ENCODE measurements at regions not wholly inside any gene's neighbourhood (a gene's known extent, or its start where the extent isn't known, plus 50 kb on each side); places are given as distances from the start of the nearest gene placed in this dataset.

GRCh38 chr3:110754212-110754916 lies 317.3 kb upstream of the NECTIN3 start:
- TF ChIP-seq HNF4A (conservative IDR thresholded peaks at IDR 0.05) (no peak), ATF3 (IDR thresholded peaks at IDR 0.05) (no peak), MAX (IDR thresholded peaks at IDR 0.05) (no peak), NR2F2 (IDR thresholded peaks at IDR 0.05) (no peak), REST (IDR thresholded peaks at IDR 0.05) (no peak), ZBTB33 (IDR thresholded peaks at IDR 0.05) (no peak), YY1 (IDR thresholded peaks at IDR 0.05) (no peak), FOXA1 (IDR thresholded peaks at IDR 0.05) (no peak), FOXA2 (IDR thresholded peaks at IDR 0.05) (no peak), JUND (IDR thresholded peaks at IDR 0.05) (no peak)
- H3K4me3 ChIP-seq (ENCODE audit: low read depth in 1 of 3, low read length in 3 of 3): no peak overlapping the region

GRCh38 chr3:110755345-110755744 lies 316.3 kb upstream of the NECTIN3 start:
- no peak overlapping the region for H3K27ac ChIP-seq (ENCODE audit: low read depth in 1 of 2, low read length in 2 of 2)
- no peak overlapping the region for H3K9ac ChIP-seq (ENCODE audit: low read depth in 1 of 2, low read length in 2 of 2)
- WGBS: 73% methylated on average over 7 of the region's 7 CpGs
- H3K4me1 ChIP-seq (ENCODE audit: control insufficient read depth in 4 of 4, insufficient read depth in 4 of 4, low read length in 3 of 4): no peaks in the 10 kb centered on the region
- TF ChIP-seq MAX (IDR thresholded peaks at IDR 0.05) (no peak), CTCF (IDR thresholded peaks at IDR 0.05; ENCODE audit: low read depth, low read length, missing input control) (no peak), SP1 (IDR thresholded peaks at IDR 0.05) (no peak), GABPA (IDR thresholded peaks at IDR 0.05 in 1 of 2, conservative IDR thresholded peaks at IDR 0.05 in 1 of 2) (no peak), TAF1 (conservative IDR thresholded peaks at IDR 0.05) (no peak), ZBTB33 (IDR thresholded peaks at IDR 0.05) (no peak), JUND (IDR thresholded peaks at IDR 0.05) (no peak), YY1 (IDR thresholded peaks at IDR 0.05) (no peak), HNF4G (IDR thresholded peaks at IDR 0.05) (no peak)
- no peaks in the 10 kb centered on the region for H3K27me3 ChIP-seq (ENCODE audit: control insufficient read depth in 4 of 4, insufficient read depth in 4 of 4, low read length in 3 of 4)
- H3K4me3 ChIP-seq (ENCODE audit: low read depth in 1 of 3, low read length in 3 of 3): no peak overlapping the region
- no peak for DNase-seq (ENCODE audit: low spot score)
- H3K36me3 ChIP-seq (ENCODE audit: control insufficient read depth in 4 of 4, insufficient read depth in 3 of 4, low read depth in 1 of 4, low read length in 3 of 4): no peaks in the 10 kb centered on the region
- no peaks in the 10 kb centered on the region for H3K9me3 ChIP-seq (ENCODE audit: control insufficient read depth in 4 of 4, low read length in 3 of 4)

More at GRCh38 chr3:110754212-110754916, 317.3 kb upstream of the NECTIN3 start:
- Histone ChIP-seq H3K27me3 (ENCODE audit: control insufficient read depth in 4 of 4, insufficient read depth in 4 of 4, low read length in 3 of 4) (no peaks in the 10 kb centered on the region), H3K4me1 (ENCODE audit: control insufficient read depth in 4 of 4, insufficient read depth in 4 of 4, low read length in 3 of 4) (no peaks in the 10 kb centered on the region), H3K36me3 (ENCODE audit: control insufficient read depth in 4 of 4, insufficient read depth in 3 of 4, low read depth in 1 of 4, low read length in 3 of 4) (no peaks in the 10 kb centered on the region), H3K27ac (ENCODE audit: low read depth in 1 of 2, low read length in 2 of 2) (no peak overlapping the region), H3K9ac (ENCODE audit: low read depth in 1 of 2, low read length in 2 of 2) (no peak overlapping the region), H3K9me3 (ENCODE audit: control insufficient read depth in 4 of 4, low read length in 3 of 4) (no peaks in the 10 kb centered on the region)
- 56% methylated on average over 3 of the region's 3 CpGs for WGBS
- DNase-seq (ENCODE audit: low spot score): no peak
